SK-N-SH (cell line): ENCODE measurements at regions not wholly inside any gene's neighbourhood (a gene's known extent, or its start where the extent isn't known, plus 50 kb on each side); places are given as distances from the start of the nearest gene placed in this dataset.
A peak's percentile ranks its signal among the peaks of the same experiment; 100 is the strongest.

ENCODE experiments used
- CTCF ChIA-PET: fragments of 300-600, 350-600 bp; formaldehyde crosslinking; extraction: SDS; loops from one replicate; lab custom pipeline; 2021; lab: Yijun Ruan, JAX
- POLR2A ChIA-PET: fragments of 350-600 bp; sonication (Branson Sonifier 250); formaldehyde crosslinking; extraction: SDS; loops from one replicate; lab custom pipeline; 2020; ENCODE audit warnings: antibody characterized with exemption, inconsistent platforms; lab: Yijun Ruan, JAX
- DNase-seq: peaks from one replicate; pipeline ENCODE4 v3.0.0; 2012
- H2AFZ ChIP-seq: fragments of 200-600 bp; sonication (generic); 2 replicates; pipeline ENCODE4 v1.8.1; 2016; ENCODE audit warnings: antibody characterized with exemption, mild to moderate bottlenecking, low read depth
- H3F3A ChIP-seq: fragments of 200-600 bp; sonication (generic); replicated peaks from 2 replicates; pipeline ENCODE3; 2016; ENCODE audit warnings: antibody characterized with exemption, mild to moderate bottlenecking; ENCODE audit not compliant: insufficient read depth
- H3K27ac ChIP-seq, 2 experiments: fragments of 200-500 bp in 1 of 2; fragments of 200-600 bp in 1 of 2; sonication (Bioruptor generic) in 1 of 2; sonication (generic), shearing (Covaris generic) in 1 of 2; 2 replicates each; pipeline versions ENCODE4 v1.5.1 to v1.6.1; 2014 to 2016; ENCODE audit warnings: low read depth in 2 of 2, inconsistent platforms in 1 of 2, low read length in 1 of 2, mild to moderate bottlenecking in 1 of 2, mixed read lengths in 1 of 2
- H3K27me3 ChIP-seq: fragments of 200-600 bp; sonication (generic), shearing (Covaris generic); 2 replicates; pipeline ENCODE4 v1.6.1; 2016; ENCODE audit warnings: mixed run types; ENCODE audit not compliant: insufficient read depth
- H3K36me3 ChIP-seq, 2 experiments: fragments of 200-500 bp in 1 of 2; fragments of 200-600 bp in 1 of 2; sonication (Bioruptor generic) in 1 of 2; sonication (generic) in 1 of 2; replicated peaks in 1 of 2; 2 replicates each; pipeline versions ENCODE3 to v1.5.1; 2014 to 2016; ENCODE audit warnings: low read length in 1 of 2, mild to moderate bottlenecking in 1 of 2; ENCODE audit not compliant: insufficient read depth in 2 of 2, control insufficient read depth in 1 of 2
- H3K4me1 ChIP-seq, 2 experiments: fragments of 200-500 bp in 1 of 2; fragments of 200-600 bp in 1 of 2; sonication (Bioruptor generic) in 1 of 2; sonication (generic), shearing (Covaris generic) in 1 of 2; 2 replicates each; pipeline versions ENCODE4 v1.5.1 to v1.6.1; 2014 to 2016; ENCODE audit warnings: low read depth in 1 of 2, low read length in 1 of 2, mixed run types in 1 of 2; ENCODE audit not compliant: insufficient read depth in 2 of 2, control insufficient read depth in 1 of 2
- H3K4me2 ChIP-seq: fragments of 200-600 bp; sonication (generic), shearing (Covaris generic); 2 replicates; pipeline ENCODE4 v1.6.1; 2017; ENCODE audit warnings: mixed run types
- H3K4me3 ChIP-seq, 2 experiments: fragments of 200-500 bp in 1 of 2; fragments of 200-600 bp in 1 of 2; sonication (Bioruptor generic) in 1 of 2; sonication (generic), shearing (Covaris generic) in 1 of 2; 2 replicates each; pipeline versions ENCODE4 v1.5.1 to v1.8.1; 2014 to 2016; ENCODE audit warnings: low read depth in 2 of 2, inconsistent platforms in 1 of 2, low read length in 1 of 2, mild to moderate bottlenecking in 1 of 2, mixed read lengths in 1 of 2, moderate library complexity in 1 of 2
- H3K79me2 ChIP-seq: fragments of 200-600 bp; sonication (generic); 2 replicates; pipeline ENCODE4 v1.8.1; 2017; ENCODE audit warnings: mild to moderate bottlenecking; ENCODE audit not compliant: insufficient read depth
- H3K9ac ChIP-seq: fragments of 200-600 bp; sonication (generic); 2 replicates; pipeline ENCODE4 v1.6.1; 2017; ENCODE audit warnings: mixed run types
- H3K9me2 ChIP-seq: fragments of 200-600 bp; sonication (generic); 2 replicates; pipeline ENCODE4 v1.6.1; 2017; ENCODE audit warnings: mixed run types
- H3K9me3 ChIP-seq: fragments of 200-600 bp; sonication (generic); 2 replicates; pipeline ENCODE4 v1.6.1; 2017; ENCODE audit warnings: mixed run types, mild to moderate bottlenecking, moderate library complexity
- H4K20me1 ChIP-seq: fragments of 200-600 bp; sonication (generic); 2 replicates; pipeline ENCODE4 v1.6.1; 2017; ENCODE audit warnings: mild to moderate bottlenecking, mixed run types; ENCODE audit not compliant: insufficient read depth
- CHD2 ChIP-seq: fragments of 150-350 bp; IDR thresholded peaks from 2 replicates; pipeline ENCODE4 v1.6.1; 2018; ENCODE audit warnings: low read length; ENCODE audit not compliant: partially characterized antibody
- EP300 ChIP-seq, 2 experiments: IDR thresholded peaks; 2 replicates each; pipeline versions ENCODE4 v1.4.0 to v1.6.1; 2012; ENCODE audit warnings: borderline replicate concordance in 1 of 2, low read depth in 1 of 2, low read length in 1 of 2
- EZH2phosphoT487 ChIP-seq: fragments of 200-600 bp; sonication (generic); IDR thresholded peaks from 2 replicates; pipeline ENCODE4 v1.6.1; 2017; ENCODE audit warnings: low read depth, mixed run types, mild to moderate bottlenecking, antibody characterized with exemption, moderate library complexity, borderline replicate concordance
- FOSL2 ChIP-seq: IDR thresholded peaks from 2 replicates; pipeline ENCODE4 v1.4.0; 2012; ENCODE audit warnings: low read depth, mild to moderate bottlenecking, moderate library complexity, borderline replicate concordance
- FOXM1 ChIP-seq: IDR thresholded peaks from 2 replicates; pipeline ENCODE4 v1.4.0; 2012; ENCODE audit warnings: low read depth, mild to moderate bottlenecking
- GABPA ChIP-seq: IDR thresholded peaks from 2 replicates; pipeline ENCODE4 v1.4.0; 2012; ENCODE audit warnings: low read depth, mild to moderate bottlenecking
- GATA2 ChIP-seq: sonication (generic); formaldehyde crosslinking; IDR thresholded peaks from 2 replicates; pipeline ENCODE4 v1.5.0; 2020; ENCODE audit warnings: mild to moderate bottlenecking, missing genetic modification reagents
- IRF3 ChIP-seq: fragments of 150-350 bp; IDR thresholded peaks from 2 replicates; pipeline ENCODE4 v1.6.1; 2016; ENCODE audit warnings: mild to moderate bottlenecking, low read depth, low read length
- JUND ChIP-seq: IDR thresholded peaks from 2 replicates; pipeline ENCODE4 v1.4.0; 2012
- MEF2A ChIP-seq: IDR thresholded peaks from 2 replicates; pipeline ENCODE4 v1.4.0; 2012; ENCODE audit warnings: low read depth, borderline replicate concordance
- MXI1 ChIP-seq: IDR thresholded peaks from 2 replicates; pipeline ENCODE4 v1.6.1; 2012; ENCODE audit warnings: mild to moderate bottlenecking, low read depth, low read length, improper control_type of control experiment
- NFIC ChIP-seq: IDR thresholded peaks from 2 replicates; pipeline ENCODE4 v1.4.0; 2012; ENCODE audit warnings: borderline replicate concordance
- NRF1 ChIP-seq: IDR thresholded peaks from 2 replicates; pipeline ENCODE4 v1.6.1; 2012; ENCODE audit warnings: low read depth, mild to moderate bottlenecking, low read length
- POLR2AphosphoS5 ChIP-seq: IDR thresholded peaks from 2 replicates; pipeline ENCODE4 v1.6.1; 2012; ENCODE audit warnings: low read depth, low read length
- RCOR1 ChIP-seq: fragments of 150-350 bp; IDR thresholded peaks from 2 replicates; pipeline ENCODE4 v1.6.1; 2017; ENCODE audit warnings: antibody characterized with exemption, low read length
- RFX5 ChIP-seq: IDR thresholded peaks from 2 replicates; pipeline ENCODE4 v1.6.1; 2012; ENCODE audit warnings: mild to moderate bottlenecking, improper control_type of control experiment, low read length
- RXRA ChIP-seq: IDR thresholded peaks from 2 replicates; pipeline ENCODE4 v1.4.0; 2012; ENCODE audit warnings: low read depth, mild to moderate bottlenecking, borderline replicate concordance
- SIN3A ChIP-seq: IDR thresholded peaks from 2 replicates; pipeline ENCODE4 v1.6.1; 2012; ENCODE audit warnings: low read depth, mild to moderate bottlenecking, low read length, moderate library complexity, borderline replicate concordance
- SMC3 ChIP-seq: IDR thresholded peaks from 2 replicates; pipeline ENCODE4 v1.6.1; 2012; ENCODE audit warnings: low read depth, low read length, improper control_type of control experiment
- TAF1 ChIP-seq: IDR thresholded peaks from 2 replicates; pipeline ENCODE4 v1.6.1; 2012; ENCODE audit warnings: low read depth, mild to moderate bottlenecking, low read length, moderate library complexity, borderline replicate concordance
- TCF12 ChIP-seq: IDR thresholded peaks from 2 replicates; pipeline ENCODE4 v1.4.0; 2012
- TEAD4 ChIP-seq: IDR thresholded peaks from 2 replicates; pipeline ENCODE4 v1.4.0; 2012; ENCODE audit warnings: mild to moderate bottlenecking, borderline replicate concordance; ENCODE audit not compliant: insufficient read depth
- WGBS: methylation state at CpG from one replicate; pipeline ENCODE4 v1.1.6; 2017; ENCODE audit warnings: low lambda C conversion rate; 5-methylcytosine and 5-hydroxymethylcytosine counted together
- TF ChIP-seq, protein P1 (sequence below): IDR thresholded peaks from 2 replicates; pipeline ENCODE4; 2012
- TF ChIP-seq, protein P2 (sequence below): IDR thresholded peaks from 2 replicates; pipeline ENCODE4 v1.4.0; 2012; ENCODE audit warnings: low read depth
- TF ChIP-seq, protein P3 (sequence below): fragments of 150-350 bp; IDR thresholded peaks from 2 replicates; pipeline ENCODE4 v1.6.1; 2017; ENCODE audit warnings: antibody characterized with exemption, low read length, low read depth, borderline replicate concordance
- TF ChIP-seq, protein P4 (sequence below): IDR thresholded peaks from 2 replicates; pipeline ENCODE4 v1.4.0; 2012; ENCODE audit warnings: low read depth, borderline replicate concordance
- TF ChIP-seq, protein P5 (sequence below): fragments of 200-600 bp; sonication (generic); IDR thresholded peaks from 2 replicates; pipeline ENCODE4 v1.6.1; 2017; ENCODE audit warnings: antibody characterized with exemption, mild to moderate bottlenecking, moderate library complexity

DNA sequence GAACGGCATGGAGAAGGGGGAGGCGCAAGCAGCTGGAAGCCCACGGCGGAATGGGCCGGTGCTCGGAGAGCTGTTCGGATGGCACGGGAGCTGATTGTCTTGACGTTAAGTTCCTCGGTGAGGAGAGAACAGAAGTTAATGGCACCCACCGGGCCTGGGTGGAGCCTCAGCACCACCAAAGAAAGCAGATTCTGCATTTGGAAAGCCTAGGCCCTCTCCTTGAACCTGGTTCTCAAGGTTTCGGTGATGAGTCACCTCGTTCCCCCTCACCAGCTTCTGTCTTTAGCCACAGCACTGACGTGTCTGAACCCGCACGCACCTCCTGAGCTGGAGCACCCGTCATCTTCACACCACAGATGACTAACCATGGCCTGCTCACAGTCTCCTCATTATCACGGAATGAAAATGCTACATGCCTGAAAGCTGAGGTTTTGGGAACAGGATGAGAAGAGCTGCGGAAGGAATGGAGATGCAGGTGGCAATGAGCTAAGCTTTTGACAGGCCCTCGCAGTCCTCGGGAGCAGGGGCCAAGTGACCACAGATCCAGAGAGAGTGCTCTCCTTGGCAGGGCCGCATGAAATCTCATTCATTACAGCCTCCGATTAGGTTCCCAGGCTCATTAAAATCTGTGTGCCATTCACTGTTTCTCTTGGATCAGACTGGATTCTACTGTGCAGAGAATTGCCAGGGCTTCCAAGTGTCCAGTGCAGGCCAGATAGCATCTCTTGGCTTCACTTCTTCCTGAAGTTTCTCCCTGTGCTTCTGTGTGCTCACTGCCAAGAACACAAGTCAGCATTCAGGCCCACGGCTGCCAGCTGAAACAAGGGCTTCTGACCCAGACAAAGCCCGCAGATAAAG, 96.3 kb upstream of the DLG1 start:
- Histone ChIP-seq H3K4me2 (peak overlapping the region; percentile 38; the same call in 1 of the 2 replicates), H3K4me1 (peaks cover 11 to 16% of the 10 kb centered on the region in 2 experiments; a peak in 2 of 4 replicates), H3K9me3 (no peaks in the 10 kb centered on the region), H3K4me3 (no peak overlapping the region), H3K9ac (peak overlapping the region; percentile 44; the same call in 1 of the 2 replicates), H3K27ac (peak overlapping the region; percentile 70 to 79), H2AFZ (peak overlapping the region; percentile 15; the same call in 1 of the 2 replicates), H3K36me3 (no peaks in the 10 kb centered on the region), H3K27me3 (0 out of 2 replicates have a peak, but pooled peaks cover 10% of the 10 kb centered on the region), H3K79me2 (no peaks in the 10 kb centered on the region), H3K9me2 (no peaks in the 10 kb centered on the region), H3F3A (peaks cover 14% of the 10 kb centered on the region), H4K20me1 (no peaks in the 10 kb centered on the region)
- WGBS: 58% methylated on average over 24 of the region's 25 CpGs
- DNase-seq: peak; percentile 19
- ChIA-PET POLR2A (interaction anchor here (0.7 kb wide), 1 partner anchor 22 kb away, joined by 4 read pairs; no protein-coding TSS in a partner anchor), CTCF (interaction anchor here (0.7 to 1.5 kb wide), 4 partner anchors 17 to 138 kb away, joined by 3 to 5 read pairs (median 4); no protein-coding TSS in a partner anchor)
- TF ChIP-seq JUND (peak; percentile 88), SMC3 (0 out of 2 replicates have a peak, but pooled peaks have one; percentile 1), EP300 (IDR thresholded peaks at IDR 0.05; ENCODE audit: borderline replicate concordance in 1 of 2, low read depth in 1 of 2, low read length in 1 of 2) (peak; percentile 32 to 79; a peak in 3 of 4 replicates), MEF2A (peak; percentile 67; the same call in 1 of the 2 replicates), CHD2 (no peak), RFX5 (no peak), FOSL2 (peak; percentile 96), RCOR1 (no peak), EZH2phosphoT487 (no peak), TAF1 (no peak), TCF12 (peak; percentile 91), FOXM1 (0 out of 2 replicates have a peak, but pooled peaks have one; percentile 69), TEAD4 (peak; percentile 79; the same call in 1 of the 2 replicates), RXRA (peak; percentile 87), GATA2 (CRISPR knock-in tag) (peak; percentile 32; the same call in 1 of the 2 replicates), GABPA (no peak), MXI1 (no peak), SIN3A (no peak; the same call in 1 of the 2 replicates), NRF1 (no peak), POLR2AphosphoS5 (0 out of 2 replicates have a peak, but pooled peaks have one; percentile 29), IRF3 (no peak), NFIC (peak; percentile 92)
- TF ChIP-seq, protein P1, sequence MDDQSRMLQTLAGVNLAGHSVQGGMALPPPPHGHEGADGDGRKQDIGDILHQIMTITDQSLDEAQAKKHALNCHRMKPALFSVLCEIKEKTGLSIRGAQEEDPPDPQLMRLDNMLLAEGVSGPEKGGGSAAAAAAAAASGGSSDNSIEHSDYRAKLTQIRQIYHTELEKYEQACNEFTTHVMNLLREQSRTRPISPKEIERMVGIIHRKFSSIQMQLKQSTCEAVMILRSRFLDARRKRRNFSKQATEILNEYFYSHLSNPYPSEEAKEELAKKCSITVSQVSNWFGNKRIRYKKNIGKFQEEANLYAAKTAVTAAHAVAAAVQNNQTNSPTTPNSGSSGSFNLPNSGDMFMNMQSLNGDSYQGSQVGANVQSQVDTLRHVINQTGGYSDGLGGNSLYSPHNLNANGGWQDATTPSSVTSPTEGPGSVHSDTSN: peak; percentile 80
- TF ChIP-seq, protein P2, sequence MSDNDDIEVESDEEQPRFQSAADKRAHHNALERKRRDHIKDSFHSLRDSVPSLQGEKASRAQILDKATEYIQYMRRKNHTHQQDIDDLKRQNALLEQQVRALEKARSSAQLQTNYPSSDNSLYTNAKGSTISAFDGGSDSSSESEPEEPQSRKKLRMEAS: peak; percentile 34; the same call in 1 of the 2 replicates
- TF ChIP-seq, protein P3, sequence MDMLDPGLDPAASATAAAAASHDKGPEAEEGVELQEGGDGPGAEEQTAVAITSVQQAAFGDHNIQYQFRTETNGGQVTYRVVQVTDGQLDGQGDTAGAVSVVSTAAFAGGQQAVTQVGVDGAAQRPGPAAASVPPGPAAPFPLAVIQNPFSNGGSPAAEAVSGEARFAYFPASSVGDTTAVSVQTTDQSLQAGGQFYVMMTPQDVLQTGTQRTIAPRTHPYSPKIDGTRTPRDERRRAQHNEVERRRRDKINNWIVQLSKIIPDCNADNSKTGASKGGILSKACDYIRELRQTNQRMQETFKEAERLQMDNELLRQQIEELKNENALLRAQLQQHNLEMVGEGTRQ: no peak
- TF ChIP-seq, protein P4, sequence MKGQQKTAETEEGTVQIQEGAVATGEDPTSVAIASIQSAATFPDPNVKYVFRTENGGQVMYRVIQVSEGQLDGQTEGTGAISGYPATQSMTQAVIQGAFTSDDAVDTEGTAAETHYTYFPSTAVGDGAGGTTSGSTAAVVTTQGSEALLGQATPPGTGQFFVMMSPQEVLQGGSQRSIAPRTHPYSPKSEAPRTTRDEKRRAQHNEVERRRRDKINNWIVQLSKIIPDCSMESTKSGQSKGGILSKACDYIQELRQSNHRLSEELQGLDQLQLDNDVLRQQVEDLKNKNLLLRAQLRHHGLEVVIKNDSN: no peak
- TF ChIP-seq, protein P5, sequence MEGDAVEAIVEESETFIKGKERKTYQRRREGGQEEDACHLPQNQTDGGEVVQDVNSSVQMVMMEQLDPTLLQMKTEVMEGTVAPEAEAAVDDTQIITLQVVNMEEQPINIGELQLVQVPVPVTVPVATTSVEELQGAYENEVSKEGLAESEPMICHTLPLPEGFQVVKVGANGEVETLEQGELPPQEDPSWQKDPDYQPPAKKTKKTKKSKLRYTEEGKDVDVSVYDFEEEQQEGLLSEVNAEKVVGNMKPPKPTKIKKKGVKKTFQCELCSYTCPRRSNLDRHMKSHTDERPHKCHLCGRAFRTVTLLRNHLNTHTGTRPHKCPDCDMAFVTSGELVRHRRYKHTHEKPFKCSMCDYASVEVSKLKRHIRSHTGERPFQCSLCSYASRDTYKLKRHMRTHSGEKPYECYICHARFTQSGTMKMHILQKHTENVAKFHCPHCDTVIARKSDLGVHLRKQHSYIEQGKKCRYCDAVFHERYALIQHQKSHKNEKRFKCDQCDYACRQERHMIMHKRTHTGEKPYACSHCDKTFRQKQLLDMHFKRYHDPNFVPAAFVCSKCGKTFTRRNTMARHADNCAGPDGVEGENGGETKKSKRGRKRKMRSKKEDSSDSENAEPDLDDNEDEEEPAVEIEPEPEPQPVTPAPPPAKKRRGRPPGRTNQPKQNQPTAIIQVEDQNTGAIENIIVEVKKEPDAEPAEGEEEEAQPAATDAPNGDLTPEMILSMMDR: no peak
